Upper lobe of left lung (tissue), 4 donors: ENCODE measurements at regions not wholly inside any gene's neighbourhood (a gene's known extent, or its start where the extent isn't known, plus 50 kb on each side); places are given as distances from the start of the nearest gene placed in this dataset.

Experiments used
- CTCF ChIP-seq, 6 experiments: fragments of 450-650 bp in 4 of 6; fragments of 200-600 bp in 2 of 6; sonication (generic) in 2 of 6; IDR thresholded peaks; one replicate each; pipeline ENCODE4 v1.5.1; 2016 to 2019; ENCODE audit warnings: antibody characterized with exemption in 6 of 6
- EP300 ChIP-seq, 4 donors: sonication (generic); formaldehyde crosslinking; IDR thresholded peaks; one replicate each; pipeline ENCODE4 v1.5.1; 2017; ENCODE audit warnings: antibody characterized with exemption in 4 of 4, control low read depth in 2 of 4
- POLR2A ChIP-seq, 4 donors: fragments of 450-650 bp; IDR thresholded peaks; one replicate each; pipeline ENCODE4 v1.5.1; 2016 to 2017; ENCODE audit warnings: antibody characterized with exemption in 4 of 4, mild to moderate bottlenecking in 2 of 4
- POLR2AphosphoS5 ChIP-seq, 2 donors: sonication (generic); formaldehyde crosslinking; IDR thresholded peaks; one replicate each; pipeline ENCODE4 v1.5.1; 2017; ENCODE audit warnings: antibody characterized with exemption in 2 of 2

DNA sequence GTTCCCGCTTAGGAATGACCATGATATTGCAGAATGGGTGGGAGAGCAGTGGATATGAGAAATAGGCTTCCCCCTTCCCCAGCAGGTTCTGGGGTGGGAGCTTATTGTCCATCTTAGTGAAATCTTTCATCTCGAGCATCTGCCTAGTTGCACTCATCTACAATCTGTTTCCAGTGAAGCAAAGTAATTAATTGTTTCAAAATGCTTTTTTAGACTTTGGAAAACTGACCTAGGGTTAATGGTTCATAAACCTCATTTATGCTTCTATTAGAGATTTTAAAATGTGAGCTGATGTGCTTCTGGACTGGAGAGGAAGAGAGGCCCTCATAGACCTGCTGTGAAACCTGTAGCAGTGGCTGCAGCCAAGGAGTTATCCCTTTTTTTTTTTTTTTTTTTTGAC is 247.7 kb upstream of the XYLT1 start:
- TF ChIP-seq CTCF (IDR thresholded peaks at IDR 0.05) (no peak), POLR2A (IDR thresholded peaks at IDR 0.05) (no peak), POLR2AphosphoS5 (IDR thresholded peaks at IDR 0.05) (no peak), EP300 (IDR thresholded peaks at IDR 0.05) (no peak)
